Liver (tissue), 8 donors: ENCODE measurements at regions not wholly inside any gene's neighbourhood (a gene's known extent, or its start where the extent isn't known, plus 50 kb on each side); places are given as distances from the start of the nearest gene placed in this dataset.
"Not testable (repeated sequence)": the region's sequence is repeated elsewhere in the genome, so short reads cannot be mapped to it uniquely, and the experiment has no call there.

Experiments
- DNase-seq: peaks from one replicate; pipeline ENCODE4 v3.0.0-alpha.2; 2017; ENCODE audit warnings: low spot score
- H3K27ac ChIP-seq, 2 donors: one replicate each; pipeline ENCODE4 v1.7.0; 2013; ENCODE audit warnings: inconsistent platforms in 2 of 2, low read length in 2 of 2, control low read depth in 1 of 2, low read depth in 1 of 2, mild to moderate bottlenecking in 1 of 2
- H3K27me3 ChIP-seq, 4 donors: one replicate each; pipeline versions ENCODE4 v1.6.1 to v1.7.0; 2013; ENCODE audit warnings: low read length in 3 of 4, inconsistent platforms in 1 of 4, mild to moderate bottlenecking in 1 of 4, moderate library complexity in 1 of 4; ENCODE audit not compliant: control insufficient read depth in 4 of 4, insufficient read depth in 4 of 4
- H3K36me3 ChIP-seq, 4 donors: one replicate each; pipeline versions ENCODE4 v1.6.1 to v1.7.0; 2013; ENCODE audit warnings: low read length in 3 of 4, mild to moderate bottlenecking in 3 of 4, low read depth in 1 of 4, moderate library complexity in 1 of 4; ENCODE audit not compliant: control insufficient read depth in 4 of 4, insufficient read depth in 3 of 4
- H3K4me1 ChIP-seq, 4 donors: one replicate each; pipeline versions ENCODE4 v1.6.1 to v1.7.0; 2013; ENCODE audit warnings: low read length in 3 of 4, mild to moderate bottlenecking in 3 of 4, moderate library complexity in 1 of 4; ENCODE audit not compliant: control insufficient read depth in 4 of 4, insufficient read depth in 4 of 4
- H3K4me3 ChIP-seq, 3 donors: one replicate each; pipeline versions ENCODE4 v1.6.1 to v1.7.0; 2013; ENCODE audit warnings: low read length in 3 of 3, control low read depth in 1 of 3, low read depth in 1 of 3, mild to moderate bottlenecking in 1 of 3
- H3K9ac ChIP-seq, 2 donors: one replicate each; pipeline ENCODE4 v1.7.0; 2013; ENCODE audit warnings: low read length in 2 of 2, mild to moderate bottlenecking in 2 of 2, moderate library complexity in 2 of 2, control low read depth in 1 of 2, low read depth in 1 of 2
- H3K9me3 ChIP-seq, 4 donors: one replicate each; pipeline versions ENCODE4 v1.6.1 to v1.7.0; 2013; ENCODE audit warnings: low read length in 3 of 4; ENCODE audit not compliant: control insufficient read depth in 4 of 4
- CTCF ChIP-seq: fragments of 150-350 bp; IDR thresholded peaks from 2 replicates; pipeline ENCODE4 v1.5.1; 2017; ENCODE audit warnings: improper control_type of control experiment, low read depth, low read length; ENCODE audit not compliant: missing input control
- EGR1 ChIP-seq, 2 donors: IDR thresholded peaks; 2 replicates each; pipeline ENCODE4 v1.6.1; 2016 to 2018; ENCODE audit warnings: antibody characterized with exemption in 2 of 2, low read depth in 2 of 2
- FOXA1 ChIP-seq: IDR thresholded peaks from 2 replicates; pipeline ENCODE4 v1.6.1; 2016; ENCODE audit warnings: antibody characterized with exemption
- FOXA2 ChIP-seq: IDR thresholded peaks from 2 replicates; pipeline ENCODE4 v1.6.1; 2016; ENCODE audit warnings: antibody characterized with exemption
- GABPA ChIP-seq, 2 donors: IDR thresholded peaks in 1 of 2; conservative IDR thresholded peaks in 1 of 2; 2 replicates each; pipeline ENCODE4 v1.6.1; 2016; ENCODE audit warnings: antibody characterized with exemption in 2 of 2, mild to moderate bottlenecking in 1 of 2, moderate library complexity in 1 of 2
- HNF4A ChIP-seq, 2 donors: conservative IDR thresholded peaks; 2 replicates each; pipeline ENCODE4 v1.6.1; 2016; ENCODE audit warnings: antibody characterized with exemption in 2 of 2, mild to moderate bottlenecking in 2 of 2
- HNF4G ChIP-seq: IDR thresholded peaks from 2 replicates; pipeline ENCODE4 v1.6.1; 2016; ENCODE audit warnings: antibody characterized with exemption
- JUND ChIP-seq, 2 donors: IDR thresholded peaks; 2 replicates each; pipeline ENCODE4 v1.6.1; 2016; ENCODE audit warnings: antibody characterized with exemption in 2 of 2
- MAX ChIP-seq: IDR thresholded peaks from 2 replicates; pipeline ENCODE4 v1.6.1; 2016; ENCODE audit warnings: antibody characterized with exemption
- NR2F2 ChIP-seq: IDR thresholded peaks from 2 replicates; pipeline ENCODE4 v1.6.1; 2016; ENCODE audit warnings: antibody characterized with exemption
- RAD21 ChIP-seq, 2 donors: IDR thresholded peaks; 2 replicates each; pipeline ENCODE4 v1.6.1; 2016; ENCODE audit warnings: antibody characterized with exemption in 2 of 2, mild to moderate bottlenecking in 2 of 2
- RXRA ChIP-seq, 2 donors: IDR thresholded peaks; 2 replicates each; pipeline ENCODE4 v1.6.1; 2017 to 2018; ENCODE audit warnings: antibody characterized with exemption in 2 of 2, mild to moderate bottlenecking in 1 of 2
- SP1 ChIP-seq: IDR thresholded peaks from 2 replicates; pipeline ENCODE4 v1.6.1; 2018; ENCODE audit warnings: antibody characterized with exemption, mild to moderate bottlenecking
- TAF1 ChIP-seq: conservative IDR thresholded peaks from 2 replicates; pipeline ENCODE4 v1.6.1; 2016; ENCODE audit warnings: antibody characterized with exemption, mild to moderate bottlenecking
- YY1 ChIP-seq: IDR thresholded peaks from 2 replicates; pipeline ENCODE4 v1.6.1; 2016; ENCODE audit warnings: antibody characterized with exemption, mild to moderate bottlenecking
- ZBTB33 ChIP-seq: IDR thresholded peaks from 2 replicates; pipeline ENCODE4 v1.6.1; 2016; ENCODE audit warnings: antibody characterized with exemption
- WGBS: extraction: QIAGEN DNeasy Blood & Tissue Kit; methylation state at CpG from one replicate; pipeline ENCODE4 v1.1.7; 2013; 5-methylcytosine and 5-hydroxymethylcytosine counted together
- TF ChIP-seq, protein P1 (sequence below): IDR thresholded peaks from 2 replicates; pipeline ENCODE4 v1.6.1; 2016; ENCODE audit warnings: antibody characterized with exemption
- TF ChIP-seq, protein P2 (sequence below): IDR thresholded peaks from 2 replicates; pipeline ENCODE4 v1.6.1; 2016; ENCODE audit warnings: antibody characterized with exemption, mild to moderate bottlenecking
- donor health status: healthy.
- donor health status: healthy.
- donor health status: healthy.
- donor health status: healthy.
- donor health status: healthy.

DNA sequence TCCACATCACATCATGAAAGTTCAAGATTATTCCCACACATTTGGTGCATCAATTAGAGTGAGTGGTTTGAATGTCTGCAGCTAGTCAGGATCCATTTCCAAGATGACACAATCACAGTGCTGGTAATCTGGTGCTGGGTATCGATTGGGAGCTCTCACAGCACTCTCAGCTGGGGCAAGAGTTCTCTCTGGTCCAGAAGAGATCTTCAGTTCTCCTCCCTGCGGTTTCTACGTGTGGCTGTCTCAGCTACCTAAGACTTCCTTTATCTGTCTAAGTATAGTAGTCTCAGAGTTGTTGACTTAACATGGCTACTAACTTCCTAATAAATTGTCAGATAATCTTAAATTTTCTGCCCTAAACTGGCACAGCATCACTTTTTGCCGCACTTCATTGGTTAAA, 358.0 kb upstream of the BRINP3 start:
- Histone ChIP-seq H3K4me1 (no peaks in the 10 kb centered on the region), H3K27me3 (no peaks in the 10 kb centered on the region), H3K9ac (no peak overlapping the region), H3K9me3 (peaks cover 0 to 3% (median 0%) of the 10 kb centered on the region in 4 donors), H3K4me3 (no peak overlapping the region), H3K36me3 (no peaks in the 10 kb centered on the region), H3K27ac (no peak overlapping the region)
- TF ChIP-seq GABPA (IDR thresholded peaks at IDR 0.05 in 1 of 2, conservative IDR thresholded peaks at IDR 0.05 in 1 of 2) (no peak), FOXA1 (no peak), CTCF (no peak), SP1 (no peak), JUND (IDR thresholded peaks at IDR 0.05) (no peak), RAD21 (IDR thresholded peaks at IDR 0.05) (no peak), NR2F2 (no peak), RXRA (IDR thresholded peaks at IDR 0.05) (no peak), FOXA2 (no peak), EGR1 (IDR thresholded peaks at IDR 0.05; ENCODE audit: low read depth in 2 of 2) (no peak), HNF4G (no peak), TAF1 (no peak), ZBTB33 (no peak), HNF4A (conservative IDR thresholded peaks at IDR 0.05) (no peak), YY1 (no peak), MAX (no peak)
- TF ChIP-seq, protein P1, sequence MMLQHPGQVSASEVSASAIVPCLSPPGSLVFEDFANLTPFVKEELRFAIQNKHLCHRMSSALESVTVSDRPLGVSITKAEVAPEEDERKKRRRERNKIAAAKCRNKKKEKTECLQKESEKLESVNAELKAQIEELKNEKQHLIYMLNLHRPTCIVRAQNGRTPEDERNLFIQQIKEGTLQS: no peak
- TF ChIP-seq, protein P2, sequence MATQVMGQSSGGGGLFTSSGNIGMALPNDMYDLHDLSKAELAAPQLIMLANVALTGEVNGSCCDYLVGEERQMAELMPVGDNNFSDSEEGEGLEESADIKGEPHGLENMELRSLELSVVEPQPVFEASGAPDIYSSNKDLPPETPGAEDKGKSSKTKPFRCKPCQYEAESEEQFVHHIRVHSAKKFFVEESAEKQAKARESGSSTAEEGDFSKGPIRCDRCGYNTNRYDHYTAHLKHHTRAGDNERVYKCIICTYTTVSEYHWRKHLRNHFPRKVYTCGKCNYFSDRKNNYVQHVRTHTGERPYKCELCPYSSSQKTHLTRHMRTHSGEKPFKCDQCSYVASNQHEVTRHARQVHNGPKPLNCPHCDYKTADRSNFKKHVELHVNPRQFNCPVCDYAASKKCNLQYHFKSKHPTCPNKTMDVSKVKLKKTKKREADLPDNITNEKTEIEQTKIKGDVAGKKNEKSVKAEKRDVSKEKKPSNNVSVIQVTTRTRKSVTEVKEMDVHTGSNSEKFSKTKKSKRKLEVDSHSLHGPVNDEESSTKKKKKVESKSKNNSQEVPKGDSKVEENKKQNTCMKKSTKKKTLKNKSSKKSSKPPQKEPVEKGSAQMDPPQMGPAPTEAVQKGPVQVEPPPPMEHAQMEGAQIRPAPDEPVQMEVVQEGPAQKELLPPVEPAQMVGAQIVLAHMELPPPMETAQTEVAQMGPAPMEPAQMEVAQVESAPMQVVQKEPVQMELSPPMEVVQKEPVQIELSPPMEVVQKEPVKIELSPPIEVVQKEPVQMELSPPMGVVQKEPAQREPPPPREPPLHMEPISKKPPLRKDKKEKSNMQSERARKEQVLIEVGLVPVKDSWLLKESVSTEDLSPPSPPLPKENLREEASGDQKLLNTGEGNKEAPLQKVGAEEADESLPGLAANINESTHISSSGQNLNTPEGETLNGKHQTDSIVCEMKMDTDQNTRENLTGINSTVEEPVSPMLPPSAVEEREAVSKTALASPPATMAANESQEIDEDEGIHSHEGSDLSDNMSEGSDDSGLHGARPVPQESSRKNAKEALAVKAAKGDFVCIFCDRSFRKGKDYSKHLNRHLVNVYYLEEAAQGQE: no peak
- WGBS: 77% methylated on average over 4 of the region's 4 CpGs
- no peak for DNase-seq

GRCh38 chr1:190837200-190837599, 359.5 kb upstream of the BRINP3 start:
- H3K4me3 ChIP-seq, H3K9ac ChIP-seq, H3K4me1 ChIP-seq, H3K27me3 ChIP-seq, DNase-seq, H3K36me3 ChIP-seq, H3K9me3 ChIP-seq, H3K27ac ChIP-seq: not testable (repeated sequence)
- WGBS: 78% methylated on average over 21 of the region's 21 CpGs
